Nucleus accumbens (tissue), 56 donors: ENCODE measurements at regions not wholly inside any gene's neighbourhood (a gene's known extent, or its start where the extent isn't known, plus 50 kb on each side); places are given as distances from the start of the nearest gene placed in this dataset.
"Not testable (repeated sequence)": the region's sequence is repeated elsewhere in the genome, so short reads cannot be mapped to it uniquely, and the experiment has no call there.

Experiments used
- DNase-seq, 56 donors: peaks; one replicate each; lab custom pipeline; 2025; lab: John Stamatoyannopoulos, UW

DNA sequence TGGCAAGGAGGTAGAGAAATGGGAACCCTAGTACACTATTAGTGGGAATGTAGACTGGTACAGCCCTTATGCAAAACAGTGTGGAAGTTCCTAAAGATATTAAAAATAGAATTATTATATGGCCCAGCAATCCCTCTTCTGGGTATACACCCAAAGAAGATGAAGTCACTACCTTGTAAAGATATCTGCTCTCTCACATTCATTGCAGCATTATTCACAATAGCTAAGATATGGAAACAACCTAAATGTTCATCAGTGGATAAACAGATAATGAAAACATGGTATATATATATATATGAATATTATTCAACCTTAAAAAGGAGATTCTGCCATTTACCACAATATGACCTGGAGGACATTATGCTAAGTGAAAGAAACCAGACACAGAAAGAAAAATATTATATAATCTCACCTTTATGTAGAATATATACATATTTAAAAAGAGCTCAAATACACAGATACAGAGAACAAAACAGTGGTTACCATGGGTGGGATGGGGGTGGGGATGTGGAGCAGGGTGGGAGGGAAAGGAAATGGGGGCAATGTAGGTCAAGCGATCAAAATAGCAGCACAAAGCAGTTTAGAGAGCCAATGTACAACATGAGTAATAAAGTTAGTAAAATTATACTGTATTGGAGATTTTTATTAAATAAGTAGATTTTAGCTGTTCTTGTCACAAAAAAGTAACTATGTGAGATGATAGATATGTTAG, 138.6 kb downstream of the SPRY1 start:
- no peak for DNase-seq

DNA sequence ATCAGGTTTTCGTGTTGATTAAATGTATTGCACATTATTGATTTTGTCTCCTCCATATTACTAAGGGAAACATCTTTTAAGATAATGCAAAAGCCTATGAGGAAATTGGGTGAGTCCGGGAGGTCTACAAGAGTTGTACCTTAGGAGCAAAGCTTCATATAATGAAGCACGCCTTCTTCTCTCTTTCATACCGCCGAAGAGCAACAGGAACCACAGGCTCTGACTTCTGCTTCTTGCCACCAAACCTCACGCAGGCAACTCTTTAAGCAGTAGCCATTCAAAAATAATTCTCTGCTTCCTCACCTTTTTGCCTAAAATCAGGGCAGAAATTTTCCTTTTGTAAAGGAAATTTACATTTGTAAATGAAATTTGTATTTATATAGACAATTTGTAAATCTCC, 139.6 kb downstream of the SPRY1 start:
- DNase-seq = no peak

DNA sequence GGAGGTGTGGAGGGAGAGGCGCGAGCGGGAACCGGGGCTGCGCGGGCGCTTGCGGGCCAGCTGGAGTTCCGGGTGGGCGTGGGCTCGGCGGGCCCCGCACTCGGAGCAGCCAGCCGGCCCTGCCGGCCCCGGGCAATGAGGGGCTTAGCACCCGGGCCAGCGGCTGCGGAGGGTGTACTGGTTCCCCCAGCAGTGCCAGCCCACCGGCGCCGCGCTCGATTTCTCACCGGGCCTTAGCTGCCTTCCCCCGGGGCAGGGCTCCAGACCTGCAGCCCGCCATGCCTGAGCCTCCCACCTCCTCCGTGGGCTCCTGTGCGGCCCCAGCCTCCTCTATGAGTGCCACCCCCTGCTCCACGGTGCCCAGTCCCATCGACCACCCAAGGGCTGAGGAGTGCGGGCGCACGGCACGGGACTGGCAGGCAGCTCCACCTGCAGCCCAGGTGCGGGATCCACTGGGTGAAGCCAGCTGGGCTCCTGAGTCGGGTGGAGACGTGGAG, 141.4 kb downstream of the SPRY1 start:
- not testable (repeated sequence) for DNase-seq

GRCh38 chr4:123545667-123546572, 149.3 kb downstream of the SPRY1 start:
- DNase-seq = peak in 4 of 56 donors; percentile 3 to 28 (median 24)

- no peak for DNase-seq
Observed at GRCh38 chr4:123546573-123547060, 150.0 kb downstream of the SPRY1 start.

DNA sequence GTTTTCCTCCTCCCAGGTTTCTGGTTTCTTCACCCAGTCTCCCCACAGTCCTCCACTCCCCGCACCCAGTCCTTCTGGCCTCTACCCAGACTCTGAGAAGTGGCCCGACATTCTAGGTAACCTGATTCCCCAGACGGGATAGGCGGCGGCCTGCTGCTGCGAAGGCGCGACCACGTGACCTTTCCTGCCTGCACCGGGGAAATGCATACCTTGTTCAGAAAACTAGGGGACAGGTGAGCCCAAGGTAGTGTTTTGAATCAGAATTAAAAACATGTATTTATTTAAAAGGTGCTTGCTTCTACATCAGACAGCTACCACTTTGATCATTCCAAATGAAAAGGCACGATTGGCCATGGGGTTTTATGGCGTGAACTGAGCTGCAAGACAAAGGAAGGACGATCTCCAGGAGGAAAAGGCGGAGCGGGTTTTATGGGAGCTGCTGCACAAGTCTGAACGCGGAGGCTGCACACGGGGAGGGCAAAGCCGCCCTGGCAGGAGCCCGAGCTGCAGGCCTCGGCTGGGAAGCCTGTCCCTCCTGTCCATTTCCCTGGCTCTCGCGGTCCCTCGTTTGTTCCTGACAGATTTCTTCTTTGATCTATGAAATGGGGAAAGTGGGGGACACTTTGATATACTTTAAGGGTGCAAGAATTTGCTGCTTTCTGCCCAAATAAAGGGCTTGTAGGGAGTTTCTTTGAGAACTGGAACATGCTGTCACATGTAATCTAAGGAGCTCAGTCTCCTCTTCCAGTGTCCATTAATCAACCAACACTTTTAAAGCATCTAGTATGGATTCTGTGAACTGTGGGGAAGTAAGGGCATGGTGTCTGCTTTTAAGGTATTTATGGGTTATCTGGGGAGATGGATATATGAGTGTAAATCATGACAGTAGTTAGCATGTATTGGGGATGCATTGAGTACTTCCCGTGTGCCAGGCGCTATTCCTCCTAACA, 150.9 kb downstream of the SPRY1 start:
- DNase-seq = no peak

DNA sequence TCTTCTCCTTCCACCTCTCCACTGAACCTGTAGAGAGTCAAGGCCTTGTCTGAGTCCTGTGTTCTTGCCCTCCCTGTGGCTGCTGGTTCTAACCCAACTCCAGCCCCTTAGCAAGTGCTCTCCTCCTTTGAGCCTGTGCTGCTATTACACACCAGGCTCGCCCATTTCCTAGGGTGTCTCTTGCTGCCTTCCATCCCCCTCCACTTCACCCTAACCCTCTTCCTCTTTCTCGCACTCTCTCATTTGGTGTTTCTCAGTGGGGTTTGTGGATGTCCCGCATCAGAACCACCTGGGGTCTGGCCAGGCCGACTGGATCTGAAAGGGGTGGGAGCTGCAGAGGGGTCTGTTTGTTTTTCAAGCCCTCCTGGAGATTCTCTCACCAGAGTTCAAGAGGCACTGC, 156.7 kb downstream of the SPRY1 start:
- no peak for DNase-seq

DNA sequence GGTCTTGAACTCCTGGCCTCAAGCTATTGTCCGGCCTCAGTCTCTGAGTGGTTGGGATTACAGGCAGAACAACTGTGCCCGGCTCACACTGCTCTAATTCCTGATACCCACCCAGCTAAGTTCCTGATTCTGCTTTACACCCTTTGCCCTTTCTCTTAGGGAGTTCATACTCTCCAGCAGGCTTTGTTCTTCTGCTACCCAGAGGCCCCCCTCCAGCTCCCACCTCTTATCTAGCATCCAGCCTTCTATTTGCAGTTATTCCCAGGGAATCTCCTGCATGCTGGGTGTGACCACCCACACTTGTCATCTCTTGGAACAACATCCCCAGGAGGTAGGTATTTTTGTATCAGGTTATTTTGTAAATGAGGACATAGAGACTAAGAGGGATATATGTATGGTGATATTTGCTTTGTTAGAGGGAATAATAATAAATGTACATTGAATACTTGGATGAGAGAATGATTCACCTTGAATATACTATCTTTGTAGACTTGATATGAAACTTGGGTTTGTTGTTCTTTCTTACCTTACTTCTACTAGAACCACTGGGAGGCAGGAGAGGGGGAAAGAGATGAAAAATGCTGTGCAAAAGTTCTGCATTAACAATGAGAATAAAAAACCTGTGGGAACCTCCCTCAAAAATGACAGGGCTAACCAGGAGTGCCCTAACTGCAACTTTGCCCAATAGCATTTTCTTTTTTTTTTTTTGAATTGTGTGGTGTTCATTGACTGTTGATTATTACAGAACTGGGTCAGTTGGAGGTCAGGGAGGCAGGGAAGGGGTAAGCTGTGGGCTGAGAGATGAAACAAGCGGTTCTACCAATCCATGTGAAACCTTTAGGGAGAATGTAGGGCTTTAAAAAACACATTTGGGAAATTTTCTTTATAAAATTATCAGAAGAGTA, 157.4 kb downstream of the SPRY1 start:
- DNase-seq = no peak

DNA sequence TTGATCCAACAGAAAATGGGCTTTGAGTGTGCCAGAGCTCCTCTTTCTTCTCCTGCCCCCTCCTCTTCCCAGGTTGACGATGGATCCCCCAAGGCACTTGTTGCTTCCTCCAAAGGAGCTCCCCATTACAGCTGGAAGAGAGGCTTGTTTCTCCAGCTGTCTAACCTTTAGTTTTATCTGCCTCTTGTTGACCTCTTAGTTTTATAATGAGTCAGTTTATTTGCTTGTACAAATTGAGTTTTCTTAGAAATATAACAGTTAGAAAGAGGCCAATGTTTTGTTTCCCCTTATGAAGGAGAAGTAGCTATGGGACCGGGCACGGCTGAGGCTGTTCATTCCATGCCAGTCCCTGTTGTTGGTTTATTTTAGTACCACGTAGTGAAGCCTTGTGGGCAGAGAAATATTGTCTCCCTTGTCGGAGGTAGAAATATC, 158.2 kb downstream of the SPRY1 start:
- peak in 1 of 56 donors; percentile 47 for DNase-seq

GRCh38 chr4:123555233-123555806, 158.7 kb downstream of the SPRY1 start:
- peak in 26 of 56 donors; percentile 3 to 56 (median 20) for DNase-seq

DNA sequence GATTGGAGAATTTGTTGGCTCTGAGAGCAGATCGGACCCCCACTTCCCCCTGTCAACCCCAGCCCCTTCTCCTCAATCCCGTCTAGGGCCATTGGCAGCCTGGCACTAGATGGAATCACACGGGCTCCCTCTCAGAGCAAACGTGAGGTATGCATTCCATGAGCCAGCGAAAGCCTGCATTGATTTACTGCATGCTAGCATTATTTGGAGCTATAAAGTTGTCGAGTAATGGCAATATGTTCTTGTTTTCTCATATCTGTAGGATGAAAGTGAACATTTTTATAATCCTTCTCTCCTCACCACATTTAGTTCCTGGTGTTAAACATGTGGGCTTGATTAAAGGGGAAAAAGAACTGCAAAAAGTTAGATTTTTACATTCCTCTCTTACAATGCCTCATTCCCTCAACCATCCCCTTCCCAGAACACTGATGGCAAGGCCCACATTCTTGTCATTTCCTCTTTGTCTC, 159.2 kb downstream of the SPRY1 start:
- DNase-seq = no peak

- DNase-seq = no peak
Observed at GRCh38 chr4:123556526-123556925, 159.9 kb downstream of the SPRY1 start.

DNA sequence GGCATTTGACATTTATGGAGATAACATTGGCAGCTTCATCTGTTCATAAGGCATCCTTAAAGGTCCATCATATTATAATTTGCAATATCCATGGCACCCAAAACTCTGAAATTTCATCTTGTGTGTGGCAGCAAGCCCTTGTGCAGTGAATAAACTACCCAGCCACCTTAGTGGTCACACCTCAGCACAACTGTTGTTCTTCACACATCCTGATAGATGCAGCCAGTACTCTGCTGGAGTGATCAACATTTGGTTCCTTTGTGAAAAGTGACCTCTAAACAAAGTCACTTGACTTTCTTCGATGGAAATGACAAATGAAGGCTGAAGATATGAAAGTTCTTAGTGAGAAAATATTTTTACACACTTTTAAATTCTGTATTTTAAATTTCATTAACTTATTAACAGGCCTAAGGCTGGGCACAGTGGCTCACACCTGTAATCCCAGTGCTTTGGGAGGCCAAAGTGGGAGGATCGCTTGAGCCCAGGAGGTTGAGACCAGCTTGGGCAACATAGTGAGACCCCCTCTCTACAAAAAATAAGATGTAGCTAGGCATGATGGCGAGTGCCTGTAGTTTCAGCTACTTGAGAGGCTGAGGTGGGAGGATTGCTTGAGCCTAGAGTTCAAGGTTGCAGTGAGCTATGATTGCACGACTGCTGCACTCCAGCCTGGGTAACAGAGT, 161.4 kb downstream of the SPRY1 start:
- DNase-seq = no peak

DNA sequence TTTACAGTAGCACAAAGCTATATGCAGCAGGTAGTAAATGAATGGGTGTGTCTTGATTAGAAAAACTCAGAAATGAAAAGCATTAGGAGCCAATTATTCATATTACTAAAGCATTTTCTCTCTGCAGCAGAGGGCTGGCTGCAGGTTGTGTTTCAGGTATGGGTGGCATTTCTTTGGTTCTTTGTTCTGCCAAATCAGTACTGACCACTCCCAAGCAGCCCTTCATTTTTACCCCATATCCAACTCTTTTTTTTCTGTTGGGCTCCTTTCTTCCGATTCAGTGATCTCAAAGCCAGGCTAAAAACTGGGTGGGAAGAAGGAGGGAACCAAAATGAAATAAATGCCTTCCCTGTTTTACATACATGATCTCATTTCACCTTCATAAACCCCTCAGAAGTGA, 162.3 kb downstream of the SPRY1 start:
- DNase-seq = no peak

GRCh38 chr4:123559955-123560871, 163.6 kb downstream of the SPRY1 start:
- no peak for DNase-seq

DNA sequence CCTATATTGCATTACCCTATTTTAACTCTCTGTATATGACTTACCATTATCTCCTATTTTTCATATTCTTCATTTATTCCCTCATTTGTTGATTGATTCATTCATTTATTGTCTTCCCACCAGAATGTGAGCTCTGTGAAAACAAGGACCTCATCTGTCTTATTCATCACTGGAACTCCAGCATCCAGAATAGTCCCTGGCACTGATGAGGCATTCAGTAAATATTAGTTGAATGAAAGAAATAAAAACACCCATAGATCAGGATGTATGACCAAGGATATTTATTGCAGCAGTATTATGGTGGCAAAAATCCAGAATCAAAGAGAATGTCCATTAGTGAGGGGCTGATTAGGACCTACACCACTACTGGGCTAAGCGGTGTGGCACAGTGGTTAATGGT, 164.9 kb downstream of the SPRY1 start:
- no peak for DNase-seq
